ENCODE measurements at regions not wholly inside any gene's neighbourhood (a gene's known extent, or its start where the extent isn't known, plus 50 kb on each side); places are given as distances from the start of the nearest gene placed in this dataset.
"Not testable (repeated sequence)": the region's sequence is repeated elsewhere in the genome, so short reads cannot be mapped to it uniquely, and the experiment has no call there.

- DNase-seq = not testable (repeated sequence)
These were observed 295.9 kb upstream of the SPATA31A3 start for GRCh38 chr9:67288117-67288735.

GRCh38 chr9:67284299-67284698, 291.9 kb upstream of the SPATA31A3 start:
- DNase-seq = not testable (repeated sequence)

GRCh38 chr9:67281574-67281973, 289.2 kb upstream of the SPATA31A3 start:
- DNase-seq = not testable (repeated sequence)

GRCh38 chr9:67269692-67270091, 277.3 kb upstream of the SPATA31A3 start:
- not testable (repeated sequence) for DNase-seq

- DNase-seq = not testable (repeated sequence)
These were observed 265.5 kb upstream of the SPATA31A3 start for GRCh38 chr9:67257894-67258293.

GRCh38 chr9:67248967-67249366, 256.6 kb upstream of the SPATA31A3 start:
- DNase-seq = not testable (repeated sequence)

GRCh38 chr9:67212073-67212472, 219.7 kb upstream of the SPATA31A3 start:
- not testable (repeated sequence) for DNase-seq

GRCh38 chr9:67210842-67211241, 218.5 kb upstream of the SPATA31A3 start:
- not testable (repeated sequence) for DNase-seq

- DNase-seq = not testable (repeated sequence)
These were observed 216.6 kb upstream of the SPATA31A3 start for GRCh38 chr9:67208831-67209437.

- not testable (repeated sequence) for DNase-seq
These were observed 203.8 kb upstream of the SPATA31A3 start for GRCh38 chr9:67196135-67196534.

GRCh38 chr9:67195357-67195756, 203.0 kb upstream of the SPATA31A3 start:
- DNase-seq = not testable (repeated sequence)

GRCh38 chr9:67179185-67179584, 186.8 kb upstream of the SPATA31A3 start:
- not testable (repeated sequence) for DNase-seq

GRCh38 chr9:67175167-67175566, 182.8 kb upstream of the SPATA31A3 start:
- not testable (repeated sequence) for DNase-seq

GRCh38 chr9:67171721-67172120, 179.4 kb upstream of the SPATA31A3 start:
- DNase-seq = not testable (repeated sequence)

- not testable (repeated sequence) for DNase-seq
These were observed 176.3 kb upstream of the SPATA31A3 start for GRCh38 chr9:67168530-67169157.

- not testable (repeated sequence) for DNase-seq
These were observed 174.0 kb upstream of the SPATA31A3 start for GRCh38 chr9:67166335-67166734.

GRCh38 chr9:67162827-67163226, 170.5 kb upstream of the SPATA31A3 start:
- DNase-seq = not testable (repeated sequence)

- not testable (repeated sequence) for DNase-seq
These were observed 162.9 kb upstream of the SPATA31A3 start for GRCh38 chr9:67155218-67155617.

GRCh38 chr9:67153501-67153900, 161.2 kb upstream of the SPATA31A3 start:
- DNase-seq = not testable (repeated sequence)

GRCh38 chr9:67142392-67143107, 150.2 kb upstream of the SPATA31A3 start:
- not testable (repeated sequence) for DNase-seq

GRCh38 chr9:67136376-67136775, 144.0 kb upstream of the SPATA31A3 start:
- DNase-seq = not testable (repeated sequence)

- DNase-seq = not testable (repeated sequence)
These were observed 140.8 kb upstream of the SPATA31A3 start for GRCh38 chr9:67133124-67133523.

GRCh38 chr9:67116761-67117160, 124.4 kb upstream of the SPATA31A3 start:
- DNase-seq = not testable (repeated sequence)

Measured in NCI-H226 (cell line).